Left lung (tissue), 4 donors: ENCODE measurements at regions not wholly inside any gene's neighbourhood (a gene's known extent, or its start where the extent isn't known, plus 50 kb on each side); places are given as distances from the start of the nearest gene placed in this dataset.

Experiments
- ATAC-seq: fragments of 200-7000 bp; cut with Tn5 transposase; one replicate; pipeline ENCODE4 v1.9.1; 2020; ENCODE audit warnings: moderate library complexity
- DNase-seq, 4 donors: peaks; one replicate each; pipeline ENCODE4 v3.0.0-alpha.2; 2013 to 2020
- H3K27ac ChIP-seq, 2 donors: fragments of 200-600 bp; sonication (generic) in 1 of 2; one replicate each; pipeline versions ENCODE4 v1.5.0 to v1.8.0; 2020 to 2021
- H3K27me3 ChIP-seq, 2 donors: fragments of 200-600 bp; sonication (generic) in 1 of 2; one replicate each; pipeline versions ENCODE4 v1.5.0 to v1.8.0; 2020 to 2021
- H3K36me3 ChIP-seq, 2 donors: fragments of 200-600 bp; sonication (generic) in 1 of 2; one replicate each; pipeline versions ENCODE4 v1.5.0 to v1.8.0; 2020 to 2021
- H3K4me1 ChIP-seq, 2 donors: fragments of 200-600 bp; one replicate each; pipeline ENCODE4 v1.8.0; 2021
- H3K4me3 ChIP-seq, 2 donors: fragments of 200-600 bp; sonication (generic) in 1 of 2; one replicate each; pipeline versions ENCODE4 v1.5.0 to v1.8.0; 2020 to 2021; ENCODE audit warnings: mild to moderate bottlenecking in 1 of 2
- H3K9me3 ChIP-seq, 2 donors: fragments of 200-600 bp; sonication (generic) in 1 of 2; one replicate each; pipeline versions ENCODE4 v1.5.0 to v1.8.0; 2020 to 2021
- CTCF ChIP-seq, 2 donors: fragments of 200-600 bp; sonication (generic) in 1 of 2; IDR thresholded peaks; one replicate each; pipeline versions ENCODE4 v1.5.0 to v1.8.0; 2021; ENCODE audit warnings: antibody characterized with exemption in 2 of 2
- intact Hi-C, 2 donors: fragments of 100-400 bp; cut with DNase I; formaldehyde crosslinking; loops; one replicate each; pipeline versions ENCODE4 v1.11.2 to v1.14.2; 2022
- donor health status: DM: no; HTN: yes; CAD: no.
- donor health status: DM: no; HTN: no; CAD: no.

- Histone ChIP-seq H3K4me1 (no peaks in the 10 kb centered on the region), H3K4me3 (no peak overlapping the region), H3K27me3 (no peaks in the 10 kb centered on the region), H3K27ac (no peak overlapping the region), H3K36me3 (no peaks in the 10 kb centered on the region), H3K9me3 (peaks cover 0 to 11% of the 10 kb centered on the region in 2 donors)
- TF ChIP-seq CTCF (IDR thresholded peaks at IDR 0.05) = no peak
- no peak for ATAC-seq
- DNase-seq = no peak
- intact Hi-C loops = no loop called here
These were observed 508.2 kb upstream of the TGFBR2 start for GRCh38 chr3:30098243-30098642.

- H3K36me3 ChIP-seq = no peaks in the 10 kb centered on the region
- ATAC-seq (peak; percentile 40), DNase-seq (no peak)
- no peaks in the 10 kb centered on the region for H3K4me1 ChIP-seq
- H3K4me3 ChIP-seq = no peak overlapping the region
- no peak overlapping the region for H3K27ac ChIP-seq
- H3K27me3 ChIP-seq = no peaks in the 10 kb centered on the region
- H3K9me3 ChIP-seq = peaks cover 0 to 6% of the 10 kb centered on the region in 2 donors
- intact Hi-C loops = no loop called here
- no peak for TF ChIP-seq CTCF (IDR thresholded peaks at IDR 0.05)
These were observed 507.5 kb upstream of the TGFBR2 start for GRCh38 chr3:30098653-30099455.

- Histone ChIP-seq H3K36me3 (no peaks in the 10 kb centered on the region), H3K9me3 (no peaks in the 10 kb centered on the region), H3K4me1 (no peaks in the 10 kb centered on the region), H3K27me3 (no peaks in the 10 kb centered on the region), H3K4me3 (no peak overlapping the region), H3K27ac (no peak overlapping the region)
- DNase-seq = no peak
- TF ChIP-seq CTCF (IDR thresholded peaks at IDR 0.05) = no peak
- ATAC-seq = no peak
- intact Hi-C loops = no loop called here
These were observed 504.0 kb upstream of the TGFBR2 start for GRCh38 chr3:30102356-30102755.

- H3K27ac ChIP-seq = no peak overlapping the region
- H3K4me1 ChIP-seq = no peaks in the 10 kb centered on the region
- H3K4me3 ChIP-seq = no peak overlapping the region
- no peak for TF ChIP-seq CTCF (IDR thresholded peaks at IDR 0.05)
- no peaks in the 10 kb centered on the region for H3K27me3 ChIP-seq
- DNase-seq (no peak), ATAC-seq (no peak)
- no peaks in the 10 kb centered on the region for H3K36me3 ChIP-seq
- H3K9me3 ChIP-seq = no peaks in the 10 kb centered on the region
- intact Hi-C loops = no loop called here
These were observed 503.2 kb upstream of the TGFBR2 start for GRCh38 chr3:30103186-30103585.

GRCh38 chr3:30107531-30107930 lies 498.9 kb upstream of the TGFBR2 start:
- ATAC-seq (no peak), DNase-seq (peak in 1 of 4 donors; percentile 5)
- TF ChIP-seq CTCF (IDR thresholded peaks at IDR 0.05) = no peak
- Histone ChIP-seq H3K4me3 (no peak overlapping the region), H3K27ac (no peak overlapping the region), H3K27me3 (no peaks in the 10 kb centered on the region), H3K9me3 (no peaks in the 10 kb centered on the region), H3K4me1 (no peaks in the 10 kb centered on the region), H3K36me3 (no peaks in the 10 kb centered on the region)
- intact Hi-C loops = no loop called here
